WTC11 (cell line): ENCODE measurements at regions not wholly inside any gene's neighbourhood (a gene's known extent, or its start where the extent isn't known, plus 50 kb on each side); places are given as distances from the start of the nearest gene placed in this dataset.

Source experiments
- ATAC-seq: fragments of 200-7000 bp; cut with Tn5 transposase; 2 replicates; pipeline ENCODE4 v1.10.0; 2021; ENCODE audit warnings: mild to moderate bottlenecking, moderate library complexity
- CTCF ChIA-PET: fragments of 300-600 bp; sonication (Branson Sonifier 250); formaldehyde crosslinking; loops from one replicate; lab custom pipeline; 2021; ENCODE audit warnings: antibody characterized with exemption; lab: Charles Lee
- POLR2A ChIA-PET: fragments of 350-600 bp; sonication (Branson Sonifier 250); formaldehyde crosslinking; loops from one replicate; lab custom pipeline; 2021; ENCODE audit warnings: antibody characterized with exemption; lab: Charles Lee
- DNase-seq: peaks from one replicate; pipeline ENCODE4 v3.0.0; 2021; ENCODE audit warnings: low spot score
- H3K27ac Mint-ChIP-seq: 2 replicates; pipeline ENCODE4 v1.8.0; 2021; ENCODE audit warnings: mixed read lengths
- H3K27me3 Mint-ChIP-seq: 2 replicates; pipeline ENCODE4 v1.8.0; 2021; ENCODE audit warnings: low read depth, mild to moderate bottlenecking, moderate library complexity, mixed read lengths
- H3K36me3 Mint-ChIP-seq: 2 replicates; pipeline ENCODE4 v1.8.0; 2021; ENCODE audit warnings: mixed read lengths
- H3K4me1 Mint-ChIP-seq: 2 replicates; pipeline ENCODE4 v1.8.0; 2022; ENCODE audit warnings: mixed read lengths
- H3K4me3 Mint-ChIP-seq: 2 replicates; pipeline ENCODE4 v1.8.0; 2021; ENCODE audit warnings: mild to moderate bottlenecking, moderate library complexity, mixed read lengths
- H3K9me3 Mint-ChIP-seq: 2 replicates; pipeline ENCODE4 v1.8.0; 2021; ENCODE audit warnings: mixed read lengths
- AR ChIP-seq: fragments of 250-450 bp; sonication (Bioruptor Pico); IDR thresholded peaks from 2 replicates; pipeline ENCODE4 v1.9.0; 2021; ENCODE audit warnings: mild to moderate bottlenecking
- ATF1 ChIP-seq: sonication (generic); formaldehyde crosslinking; IDR thresholded peaks from 2 replicates; pipeline ENCODE4 v1.8.1; 2023; ENCODE audit warnings: mild to moderate bottlenecking, moderate library complexity, missing genetic modification reagents
- ATF3 ChIP-seq: sonication (generic); formaldehyde crosslinking; conservative IDR thresholded peaks from 2 replicates; pipeline ENCODE4 v1.8.1; 2022; ENCODE audit warnings: mild to moderate bottlenecking, missing genetic modification reagents
- CREM ChIP-seq: sonication (generic); formaldehyde crosslinking; IDR thresholded peaks from 2 replicates; pipeline ENCODE4 v1.8.1; 2022; ENCODE audit warnings: mild to moderate bottlenecking, missing genetic modification reagents, moderate library complexity
- ESRRA ChIP-seq: sonication (generic); formaldehyde crosslinking; IDR thresholded peaks from 2 replicates; pipeline ENCODE4 v1.8.1; 2022; ENCODE audit warnings: mild to moderate bottlenecking, missing genetic modification reagents, borderline replicate concordance
- HMGXB4 ChIP-seq: sonication (generic); formaldehyde crosslinking; IDR thresholded peaks from 2 replicates; pipeline ENCODE4 v1.8.1; 2023; ENCODE audit warnings: mild to moderate bottlenecking, moderate library complexity, missing genetic modification reagents
- IRF2 ChIP-seq: sonication (generic); formaldehyde crosslinking; IDR thresholded peaks from 2 replicates; pipeline ENCODE4 v1.8.0; 2022; ENCODE audit warnings: low read depth, missing genetic modification reagents, borderline replicate concordance
- NFATC4 ChIP-seq: fragments of 250-450 bp; sonication (Bioruptor Pico); IDR thresholded peaks from 2 replicates; pipeline ENCODE4 v1.9.0; 2021; ENCODE audit warnings: mild to moderate bottlenecking
- NFYB ChIP-seq: sonication (generic); formaldehyde crosslinking; conservative IDR thresholded peaks from 2 replicates; pipeline ENCODE4 v1.8.0; 2022; ENCODE audit warnings: low read depth, missing genetic modification reagents
- NR1H2 ChIP-seq: sonication (generic); formaldehyde crosslinking; IDR thresholded peaks from 2 replicates; pipeline ENCODE4 v1.9.0; 2021; ENCODE audit warnings: mild to moderate bottlenecking, moderate library complexity, missing genetic modification reagents
- PRDM15 ChIP-seq: sonication (generic); formaldehyde crosslinking; IDR thresholded peaks from 2 replicates; pipeline ENCODE4 v1.8.0; 2022; ENCODE audit warnings: missing genetic modification reagents
- PREB ChIP-seq: sonication (generic); formaldehyde crosslinking; IDR thresholded peaks from 2 replicates; pipeline ENCODE4 v1.8.1; 2022; ENCODE audit warnings: mild to moderate bottlenecking, missing genetic modification reagents, moderate library complexity, borderline replicate concordance
- SMAD3 ChIP-seq: sonication (generic); formaldehyde crosslinking; IDR thresholded peaks from 2 replicates; pipeline ENCODE4 v1.8.0; 2022; ENCODE audit warnings: missing genetic modification reagents, mild to moderate bottlenecking, borderline replicate concordance
- SP1 ChIP-seq: sonication (generic); formaldehyde crosslinking; conservative IDR thresholded peaks from 2 replicates; pipeline ENCODE4 v1.8.1; 2022; ENCODE audit warnings: missing genetic modification reagents
- TP53 ChIP-seq: sonication (generic); formaldehyde crosslinking; IDR thresholded peaks from 2 replicates; pipeline ENCODE4 v1.8.1; 2023; ENCODE audit warnings: mild to moderate bottlenecking, missing genetic modification reagents
- USF1 ChIP-seq: sonication (generic); formaldehyde crosslinking; IDR thresholded peaks from 2 replicates; pipeline ENCODE4 v1.8.0; 2022; ENCODE audit warnings: mild to moderate bottlenecking, missing genetic modification reagents
- USF2 ChIP-seq: sonication (generic); formaldehyde crosslinking; IDR thresholded peaks from 2 replicates; pipeline ENCODE4 v1.8.1; 2023; ENCODE audit warnings: mild to moderate bottlenecking, missing genetic modification reagents, moderate library complexity
- ZNF532 ChIP-seq: fragments of 250-450 bp; sonication (Bioruptor Pico); IDR thresholded peaks from 2 replicates; pipeline ENCODE4 v1.9.0; 2021; ENCODE audit warnings: mild to moderate bottlenecking, borderline replicate concordance

- Mint-ChIP-seq H3K36me3 (no peaks in the 10 kb centered on the region), H3K4me3 (no peak overlapping the region), H3K9me3 (peaks cover 5% of the 10 kb centered on the region; the same call in 1 of the 2 replicates), H3K27ac (no peak overlapping the region), H3K4me1 (peaks cover 40% of the 10 kb centered on the region), H3K27me3 (peaks cover 28% of the 10 kb centered on the region)
- ChIA-PET POLR2A (no interaction called here), CTCF (interaction anchor here (1.4 kb wide), 1 partner anchor 20 kb away, joined by 3 read pairs; no protein-coding TSS in a partner anchor)
- ATAC-seq = no peak
- no peak for DNase-seq
- TF ChIP-seq SMAD3 (no peak), ZNF532 (CRISPR knock-in tag) (no peak), ATF1 (CRISPR knock-in tag) (no peak)
Measured at GRCh38 chr1:23617084-23617521, 57.8 kb upstream of the ID3 start.

- POLR2A ChIA-PET = no interaction called here
- CTCF ChIA-PET = interaction anchor here (1.4 kb wide), 1 partner anchor 21 kb away, joined by 3 read pairs; no protein-coding TSS in a partner anchor
- H3K9me3 Mint-ChIP-seq = peaks cover 5% of the 10 kb centered on the region; the same call in 1 of the 2 replicates
- no peak overlapping the region for H3K27ac Mint-ChIP-seq
- peaks cover 28% of the 10 kb centered on the region for H3K27me3 Mint-ChIP-seq
- H3K36me3 Mint-ChIP-seq = no peaks in the 10 kb centered on the region
- ATAC-seq (0 out of 2 replicates have a peak, but pooled peaks have one; percentile 11), DNase-seq (no peak)
- H3K4me1 Mint-ChIP-seq = peaks cover 46% of the 10 kb centered on the region
- H3K4me3 Mint-ChIP-seq = no peak overlapping the region
- no peak for TF ChIP-seq HMGXB4 (CRISPR knock-in tag)
- TF ChIP-seq TP53 (CRISPR knock-in tag) = no peak
- TF ChIP-seq USF2 (CRISPR knock-in tag) = peak; percentile 84
- TF ChIP-seq CREM (CRISPR knock-in tag) = no peak
- no peak for TF ChIP-seq PREB (CRISPR knock-in tag)
- no peak for TF ChIP-seq AR
- no peak for TF ChIP-seq ESRRA
- peak; percentile 62; the same call in 1 of the 2 replicates for TF ChIP-seq NFYB (CRISPR knock-in tag)
- TF ChIP-seq IRF2 (CRISPR knock-in tag) = no peak
- TF ChIP-seq NR1H2 = no peak
- TF ChIP-seq USF1 (CRISPR knock-in tag) = peak; percentile 78; the same call in 1 of the 2 replicates
- TF ChIP-seq SP1 (CRISPR knock-in tag) = no peak
- no peak for TF ChIP-seq ATF3 (CRISPR knock-in tag)
- no peak for TF ChIP-seq NFATC4 (CRISPR knock-in tag)
- TF ChIP-seq PRDM15 = no peak
Measured at GRCh38 chr1:23616292-23616824, 57.1 kb upstream of the ID3 start.
